ENCODE measurements at regions not wholly inside any gene's neighbourhood (a gene's known extent, or its start where the extent isn't known, plus 50 kb on each side); places are given as distances from the start of the nearest gene placed in this dataset.

DNA sequence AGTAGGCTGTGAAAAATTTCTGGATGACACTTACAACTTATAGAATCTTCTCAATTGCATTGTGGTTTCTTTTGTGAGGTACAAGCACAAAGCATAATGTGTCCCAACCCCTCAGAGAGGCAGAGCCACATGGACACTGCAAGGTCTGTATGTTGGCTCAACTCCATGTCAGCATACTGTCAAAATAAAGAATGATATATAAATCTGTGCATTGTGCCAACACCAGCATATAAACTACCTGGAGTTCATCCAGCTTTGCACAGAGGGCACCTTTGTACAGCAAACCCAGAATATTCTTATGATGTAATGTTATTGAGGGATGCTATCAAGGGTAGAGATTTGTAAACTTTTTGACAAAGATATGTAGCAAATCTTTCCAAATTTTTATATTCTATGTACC, 1065.8 kb upstream of the MIR17HG start:
- H4K91ac ChIP-seq (ENCODE audit: insufficient read depth, low read depth, low read length): no peak overlapping the region
- no peaks in the 10 kb centered on the region for H3K4me1 ChIP-seq (ENCODE audit: control insufficient read depth, insufficient read depth, low read length)
- no peak overlapping the region for H3K9ac ChIP-seq (ENCODE audit: low read depth, low read length)
- intact Hi-C loops (cut with micrococcal nuclease) (no loop called here), dilution Hi-C loops (cut with HindIII; ENCODE audit: low sequenced_read_pairs, unreplicated experiment) (no loop called here), in situ Hi-C loops (cut with MboI; ENCODE audit: low sequenced_read_pairs) (no loop called here)
- no peak overlapping the region for H3K23ac ChIP-seq (ENCODE audit: low read depth, low read length)
- no peak overlapping the region for H4K8ac ChIP-seq (ENCODE audit: low read depth in 2 of 2, low read length in 2 of 2)
- DNase-seq (no peak), ATAC-seq (ENCODE audit: low read depth) (no peak)
- H3K4me3 ChIP-seq (ENCODE audit: insufficient read depth, low read depth, low read length): no peak overlapping the region
- H2BK5ac ChIP-seq (ENCODE audit: low read depth, low read length, poor library complexity, severe bottlenecking): no peak overlapping the region
- no peak overlapping the region for H2AK9ac ChIP-seq (replicated peaks; ENCODE audit: low read depth, low read length, poor library complexity)
- CTCF ChIA-PET: no interaction called here
- no peak overlapping the region for H2BK15ac ChIP-seq (ENCODE audit: low read depth, low read length)
- no peak overlapping the region for H3K4ac ChIP-seq (ENCODE audit: low read depth, low read length)
- no peak overlapping the region for H2BK20ac ChIP-seq (ENCODE audit: low read depth, low read length)
- no peaks in the 10 kb centered on the region for H3K9me1 ChIP-seq (ENCODE audit: insufficient read depth, low read length)
- no peak overlapping the region for H3K14ac ChIP-seq (replicated peaks; ENCODE audit: low read depth, low read length)
- H2BK120ac ChIP-seq (ENCODE audit: low read depth, low read length): no peak overlapping the region
- TF ChIP-seq POLR2A (IDR thresholded peaks at IDR 0.05; ENCODE audit: low read depth, low read length) (no peak), CEBPB (IDR thresholded peaks at IDR 0.05; ENCODE audit: low read depth, low read length) (no peak), RFX5 (IDR thresholded peaks at IDR 0.05; ENCODE audit: low read depth, low read length) (no peak), BHLHE40 (IDR thresholded peaks at IDR 0.05; ENCODE audit: low read depth, low read length) (no peak), NFE2L2 (IDR thresholded peaks at IDR 0.05; ENCODE audit: low read depth, low read length) (no peak), MAFK (IDR thresholded peaks at IDR 0.05; ENCODE audit: low read depth, low read length) (no peak), RAD21 (IDR thresholded peaks at IDR 0.05; ENCODE audit: low read length) (no peak)
- no peak overlapping the region for H3K18ac ChIP-seq (ENCODE audit: low read depth, low read length)
- POLR2A ChIA-PET (ENCODE audit: unreplicated experiment): no interaction called here
- H2AK5ac ChIP-seq (ENCODE audit: low read depth, low read length): no peak overlapping the region
- H3K27me3 ChIP-seq (ENCODE audit: control insufficient read depth, insufficient read depth, low read length): no peaks in the 10 kb centered on the region
- no peaks in the 10 kb centered on the region for H3K9me3 ChIP-seq (ENCODE audit: control insufficient read depth, insufficient read depth, low read length)
- H3K4me2 ChIP-seq (ENCODE audit: low read depth, low read length): no peak overlapping the region
- H4K20me1 ChIP-seq (ENCODE audit: insufficient read depth, low read length): no peaks in the 10 kb centered on the region
- no peak overlapping the region for H4K5ac ChIP-seq (ENCODE audit: low read depth, low read length)
- no peaks in the 10 kb centered on the region for H3K79me1 ChIP-seq (ENCODE audit: low read depth in 1 of 2, low read length in 2 of 2)
- no peak overlapping the region for H2AFZ ChIP-seq (replicated peaks; ENCODE audit: low read length, poor library complexity)
- H3K36me3 ChIP-seq (ENCODE audit: control insufficient read depth, insufficient read depth, low read length): no peaks in the 10 kb centered on the region
- H3K56ac ChIP-seq (ENCODE audit: extremely low read depth, insufficient read depth, low read length): no peak overlapping the region
- no peak overlapping the region for H3K27ac ChIP-seq (ENCODE audit: insufficient read depth, low read length)
- no TSS peak for BruUV-seq (replicated peaks)

Measured in IMR-90 (cell line).